ELF-1 (cell line): ENCODE measurements at regions not wholly inside any gene's neighbourhood (a gene's known extent, or its start where the extent isn't known, plus 50 kb on each side); places are given as distances from the start of the nearest gene placed in this dataset.
"Not testable (repeated sequence)": the region's sequence is repeated elsewhere in the genome, so short reads cannot be mapped to it uniquely, and the experiment has no call there.

Experiments
- DNase-seq: peaks from one replicate; pipeline ENCODE4 v3.0.0-alpha.2; 2016; ENCODE audit warnings: low read depth, low spot score

- DNase-seq, result not testable (repeated sequence)
Measured at GRCh38 chr5:52156809-52157208, 630.9 kb upstream of the ITGA1 start.

GRCh38 chr5:52165806-52166205 is 621.9 kb upstream of the ITGA1 start:
- DNase-seq, result not testable (repeated sequence)

DNA sequence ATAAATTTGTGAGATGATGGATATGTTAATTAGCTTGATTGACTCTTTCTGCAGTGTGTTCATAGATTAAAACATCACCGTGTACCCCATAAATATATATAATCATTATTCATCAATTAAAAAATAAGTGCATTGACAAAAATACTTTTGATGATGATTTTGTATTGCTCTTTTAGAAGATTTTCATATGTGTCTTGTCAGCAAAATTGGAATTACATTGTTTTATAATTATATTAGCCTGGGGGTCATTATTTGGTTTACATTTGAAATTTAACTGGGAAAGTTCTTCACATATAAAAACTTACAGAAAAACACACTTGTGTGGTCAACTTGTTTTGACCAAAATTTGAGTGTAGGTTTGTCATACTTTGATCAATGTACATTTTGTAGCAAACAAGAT is 614.6 kb upstream of the ITGA1 start:
- DNase-seq, result no peak

- DNase-seq, result no peak
Measured at GRCh38 chr5:52177193-52177592, 610.5 kb upstream of the ITGA1 start.

DNA sequence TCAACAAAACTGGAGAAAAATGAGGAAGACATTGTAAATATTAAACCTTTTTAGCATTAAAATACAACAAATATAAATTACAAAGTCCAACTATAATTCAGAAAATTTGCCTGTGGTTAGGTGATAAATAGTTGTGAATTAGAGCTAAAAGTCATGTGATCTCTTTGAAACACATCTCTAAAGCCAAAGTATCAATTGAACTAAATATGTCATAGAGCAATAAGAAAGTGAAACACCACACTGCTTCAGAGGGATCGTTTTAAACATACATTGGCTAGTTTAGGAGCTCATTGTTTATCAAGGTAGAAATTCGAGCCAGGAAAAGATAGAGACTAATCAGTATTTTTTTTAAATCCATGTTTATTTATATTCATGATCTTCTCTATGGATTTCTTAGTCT is 606.3 kb upstream of the ITGA1 start:
- DNase-seq, result no peak

- no peak for DNase-seq
Measured at GRCh38 chr5:52190737-52191136, 597.0 kb upstream of the ITGA1 start.

DNA sequence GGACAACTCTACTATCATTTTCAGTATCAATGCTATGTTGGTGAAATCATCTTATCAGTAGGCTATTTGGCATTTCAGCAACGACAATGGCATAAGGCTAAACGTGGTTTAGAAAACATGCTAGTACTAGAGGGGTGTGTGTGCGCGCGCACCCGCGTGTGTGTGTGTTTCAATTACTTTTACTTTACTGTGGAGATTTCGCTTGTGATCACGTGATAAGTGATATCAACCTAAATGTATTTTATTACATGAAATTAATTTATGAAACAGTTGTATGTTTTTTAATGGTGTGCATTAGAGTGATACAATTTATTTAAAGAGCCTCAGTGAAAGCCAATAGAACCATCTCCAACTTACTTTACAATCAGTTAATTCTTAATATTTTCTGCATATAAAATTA is 587.9 kb upstream of the ITGA1 start:
- no peak for DNase-seq

GRCh38 chr5:52202256-52202655 is 585.5 kb upstream of the ITGA1 start:
- no peak for DNase-seq

- no peak for DNase-seq
Measured at GRCh38 chr5:52204310-52204709, 583.4 kb upstream of the ITGA1 start.
